GM23338 (cell line): ENCODE measurements at regions not wholly inside any gene's neighbourhood (a gene's known extent, or its start where the extent isn't known, plus 50 kb on each side); places are given as distances from the start of the nearest gene placed in this dataset.

Experiments
- ATAC-seq: fragments of 200-7000 bp; cut with Tn5 transposase; 3 replicates; pipeline ENCODE4 v1.9.1; 2020
- DNase-seq: peaks from one replicate; pipeline ENCODE4 v3.0.0-alpha.2; 2015; ENCODE audit warnings: low spot score
- H2AFZ ChIP-seq: fragments of 200-600 bp; sonication (generic); 2 replicates; pipeline ENCODE4 v1.8.0; 2016; ENCODE audit warnings: antibody characterized with exemption, mild to moderate bottlenecking, moderate library complexity
- H3F3A ChIP-seq: fragments of 200-600 bp; sonication (generic); replicated peaks from 2 replicates; pipeline ENCODE4 v1.8.0; 2017; ENCODE audit warnings: antibody characterized with exemption, mixed run types, low read depth
- H3K27ac ChIP-seq: fragments of 200-600 bp; sonication (generic); 2 replicates; pipeline ENCODE4 v1.6.1; 2016; ENCODE audit warnings: low read depth
- H3K27me3 ChIP-seq: fragments of 200-600 bp; sonication (generic); 2 replicates; pipeline ENCODE4 v1.8.0; 2016; ENCODE audit warnings: mild to moderate bottlenecking, mixed run types, moderate library complexity; ENCODE audit not compliant: insufficient read depth
- H3K36me3 ChIP-seq: fragments of 200-600 bp; sonication (generic); 2 replicates; pipeline ENCODE4 v1.8.0; 2016; ENCODE audit warnings: mild to moderate bottlenecking; ENCODE audit not compliant: insufficient read depth
- H3K4me1 ChIP-seq: fragments of 200-600 bp; sonication (generic); 2 replicates; pipeline ENCODE4 v1.8.0; 2016; ENCODE audit warnings: mild to moderate bottlenecking, moderate library complexity; ENCODE audit not compliant: insufficient read depth
- H3K4me2 ChIP-seq: fragments of 200-600 bp; sonication (generic); 2 replicates; pipeline ENCODE4 v1.7.1; 2017; ENCODE audit warnings: mixed run types
- H3K4me3 ChIP-seq: fragments of 200-600 bp; sonication (generic); 2 replicates; pipeline ENCODE4 v1.6.1; 2016; ENCODE audit warnings: mixed run types
- H3K79me2 ChIP-seq: fragments of 200-600 bp; sonication (generic); replicated peaks from 2 replicates; pipeline ENCODE4 v1.8.0; 2017; ENCODE audit warnings: mild to moderate bottlenecking; ENCODE audit not compliant: insufficient read depth
- H3K9me2 ChIP-seq: fragments of 200-600 bp; sonication (generic); 2 replicates; pipeline ENCODE4 v1.8.0; 2017; ENCODE audit not compliant: insufficient read depth
- H4K20me1 ChIP-seq: fragments of 200-600 bp; sonication (generic); replicated peaks from 2 replicates; pipeline ENCODE4 v1.8.0; 2017; ENCODE audit warnings: mild to moderate bottlenecking; ENCODE audit not compliant: insufficient read depth
- H3K27ac Mint-ChIP-seq: 2 replicates; pipeline ENCODE4 v1.8.0; 2020; ENCODE audit warnings: inconsistent platforms, mild to moderate bottlenecking, moderate library complexity, mixed read lengths
- H3K27me3 Mint-ChIP-seq: 3 replicates; pipeline ENCODE4 v1.8.0; 2022; ENCODE audit warnings: low read depth, mild to moderate bottlenecking, moderate library complexity, mixed read lengths, inconsistent platforms; ENCODE audit not compliant: insufficient read depth, poor library complexity
- H3K36me3 Mint-ChIP-seq: 3 replicates; pipeline ENCODE4 v1.8.0; 2021; ENCODE audit warnings: low read depth, mild to moderate bottlenecking, inconsistent platforms, moderate library complexity, mixed read lengths
- H3K4me1 Mint-ChIP-seq: 3 replicates; pipeline ENCODE4 v1.8.0; 2020; ENCODE audit warnings: mild to moderate bottlenecking, inconsistent platforms, mixed read lengths
- H3K4me3 Mint-ChIP-seq: 3 replicates; pipeline ENCODE4 v1.8.0; 2021; ENCODE audit warnings: moderate library complexity, mild to moderate bottlenecking, inconsistent platforms, mixed read lengths
- H3K9me3 Mint-ChIP-seq: 3 replicates; pipeline ENCODE4 v1.8.0; 2020; ENCODE audit warnings: moderate library complexity, mild to moderate bottlenecking, inconsistent platforms, mixed read lengths
- EZH2 ChIP-seq: fragments of 200-600 bp; sonication (generic); IDR thresholded peaks from one replicate; pipeline ENCODE4 v1.8.0; 2017; ENCODE audit warnings: antibody characterized with exemption, mild to moderate bottlenecking, low read depth; ENCODE audit not compliant: unreplicated experiment
- POLR2AphosphoS5 ChIP-seq: IDR thresholded peaks from 2 replicates; pipeline ENCODE4 v1.6.1; 2016; ENCODE audit warnings: antibody characterized with exemption, low read depth
- TF ChIP-seq, protein P1 (sequence below): fragments of 250-450 bp; sonication (Bioruptor Pico); IDR thresholded peaks from 2 replicates; pipeline ENCODE4 v1.5.0; 2020; ENCODE audit warnings: mild to moderate bottlenecking, moderate library complexity
- TF ChIP-seq, protein P2 (sequence below), 2 experiments: fragments of 200-600 bp in 1 of 2; sonication (generic) in 1 of 2; conservative IDR thresholded peaks; 2 replicates each; pipeline versions ENCODE4 v1.5.1 to v1.6.1; 2016 to 2017; ENCODE audit warnings: antibody characterized with exemption in 2 of 2, low read depth in 2 of 2, mild to moderate bottlenecking in 2 of 2, moderate library complexity in 1 of 2

DNA sequence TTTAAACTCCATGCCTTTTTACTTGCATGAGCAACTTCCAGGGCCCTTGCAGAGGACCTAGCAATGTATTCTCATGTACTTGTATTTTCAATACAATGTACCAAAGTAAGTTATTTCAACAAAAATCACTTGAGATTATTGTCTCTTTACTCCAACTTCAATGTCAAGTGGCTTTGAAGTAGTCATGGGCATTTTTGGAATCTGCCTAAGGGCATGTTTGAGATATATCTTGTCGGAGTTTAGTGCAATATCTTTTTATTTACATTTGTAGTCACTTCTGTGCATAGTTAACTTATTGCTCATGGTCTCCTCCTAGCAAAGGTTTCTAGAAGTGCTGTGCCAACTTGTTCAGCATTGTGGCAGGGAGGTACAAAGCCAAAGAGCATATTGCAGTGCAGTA, 508.7 kb upstream of the SEMA3D start:
- H3K36me3 ChIP-seq, result no peaks in the 10 kb centered on the region

More for the DNA sequence above, 508.7 kb upstream of the SEMA3D start:
- Histone ChIP-seq H2AFZ (no peak overlapping the region), H3K9me2 (no peaks in the 10 kb centered on the region), H3K4me3 (no peak overlapping the region), H3K4me2 (no peak overlapping the region), H3K27me3 (no peaks in the 10 kb centered on the region), H3F3A (no peaks in the 10 kb centered on the region), H4K20me1 (no peaks in the 10 kb centered on the region), H3K79me2 (no peaks in the 10 kb centered on the region), H3K27ac (no peak overlapping the region), H3K4me1 (no peaks in the 10 kb centered on the region)
- Mint-ChIP-seq H3K27me3 (no peaks in the 10 kb centered on the region), H3K36me3 (no peaks in the 10 kb centered on the region), H3K4me3 (no peak overlapping the region), H3K27ac (no peak overlapping the region), H3K4me1 (no peaks in the 10 kb centered on the region), H3K9me3 (no peaks in the 10 kb centered on the region)
- ATAC-seq (no peak), DNase-seq (no peak)
- TF ChIP-seq, protein P1, sequence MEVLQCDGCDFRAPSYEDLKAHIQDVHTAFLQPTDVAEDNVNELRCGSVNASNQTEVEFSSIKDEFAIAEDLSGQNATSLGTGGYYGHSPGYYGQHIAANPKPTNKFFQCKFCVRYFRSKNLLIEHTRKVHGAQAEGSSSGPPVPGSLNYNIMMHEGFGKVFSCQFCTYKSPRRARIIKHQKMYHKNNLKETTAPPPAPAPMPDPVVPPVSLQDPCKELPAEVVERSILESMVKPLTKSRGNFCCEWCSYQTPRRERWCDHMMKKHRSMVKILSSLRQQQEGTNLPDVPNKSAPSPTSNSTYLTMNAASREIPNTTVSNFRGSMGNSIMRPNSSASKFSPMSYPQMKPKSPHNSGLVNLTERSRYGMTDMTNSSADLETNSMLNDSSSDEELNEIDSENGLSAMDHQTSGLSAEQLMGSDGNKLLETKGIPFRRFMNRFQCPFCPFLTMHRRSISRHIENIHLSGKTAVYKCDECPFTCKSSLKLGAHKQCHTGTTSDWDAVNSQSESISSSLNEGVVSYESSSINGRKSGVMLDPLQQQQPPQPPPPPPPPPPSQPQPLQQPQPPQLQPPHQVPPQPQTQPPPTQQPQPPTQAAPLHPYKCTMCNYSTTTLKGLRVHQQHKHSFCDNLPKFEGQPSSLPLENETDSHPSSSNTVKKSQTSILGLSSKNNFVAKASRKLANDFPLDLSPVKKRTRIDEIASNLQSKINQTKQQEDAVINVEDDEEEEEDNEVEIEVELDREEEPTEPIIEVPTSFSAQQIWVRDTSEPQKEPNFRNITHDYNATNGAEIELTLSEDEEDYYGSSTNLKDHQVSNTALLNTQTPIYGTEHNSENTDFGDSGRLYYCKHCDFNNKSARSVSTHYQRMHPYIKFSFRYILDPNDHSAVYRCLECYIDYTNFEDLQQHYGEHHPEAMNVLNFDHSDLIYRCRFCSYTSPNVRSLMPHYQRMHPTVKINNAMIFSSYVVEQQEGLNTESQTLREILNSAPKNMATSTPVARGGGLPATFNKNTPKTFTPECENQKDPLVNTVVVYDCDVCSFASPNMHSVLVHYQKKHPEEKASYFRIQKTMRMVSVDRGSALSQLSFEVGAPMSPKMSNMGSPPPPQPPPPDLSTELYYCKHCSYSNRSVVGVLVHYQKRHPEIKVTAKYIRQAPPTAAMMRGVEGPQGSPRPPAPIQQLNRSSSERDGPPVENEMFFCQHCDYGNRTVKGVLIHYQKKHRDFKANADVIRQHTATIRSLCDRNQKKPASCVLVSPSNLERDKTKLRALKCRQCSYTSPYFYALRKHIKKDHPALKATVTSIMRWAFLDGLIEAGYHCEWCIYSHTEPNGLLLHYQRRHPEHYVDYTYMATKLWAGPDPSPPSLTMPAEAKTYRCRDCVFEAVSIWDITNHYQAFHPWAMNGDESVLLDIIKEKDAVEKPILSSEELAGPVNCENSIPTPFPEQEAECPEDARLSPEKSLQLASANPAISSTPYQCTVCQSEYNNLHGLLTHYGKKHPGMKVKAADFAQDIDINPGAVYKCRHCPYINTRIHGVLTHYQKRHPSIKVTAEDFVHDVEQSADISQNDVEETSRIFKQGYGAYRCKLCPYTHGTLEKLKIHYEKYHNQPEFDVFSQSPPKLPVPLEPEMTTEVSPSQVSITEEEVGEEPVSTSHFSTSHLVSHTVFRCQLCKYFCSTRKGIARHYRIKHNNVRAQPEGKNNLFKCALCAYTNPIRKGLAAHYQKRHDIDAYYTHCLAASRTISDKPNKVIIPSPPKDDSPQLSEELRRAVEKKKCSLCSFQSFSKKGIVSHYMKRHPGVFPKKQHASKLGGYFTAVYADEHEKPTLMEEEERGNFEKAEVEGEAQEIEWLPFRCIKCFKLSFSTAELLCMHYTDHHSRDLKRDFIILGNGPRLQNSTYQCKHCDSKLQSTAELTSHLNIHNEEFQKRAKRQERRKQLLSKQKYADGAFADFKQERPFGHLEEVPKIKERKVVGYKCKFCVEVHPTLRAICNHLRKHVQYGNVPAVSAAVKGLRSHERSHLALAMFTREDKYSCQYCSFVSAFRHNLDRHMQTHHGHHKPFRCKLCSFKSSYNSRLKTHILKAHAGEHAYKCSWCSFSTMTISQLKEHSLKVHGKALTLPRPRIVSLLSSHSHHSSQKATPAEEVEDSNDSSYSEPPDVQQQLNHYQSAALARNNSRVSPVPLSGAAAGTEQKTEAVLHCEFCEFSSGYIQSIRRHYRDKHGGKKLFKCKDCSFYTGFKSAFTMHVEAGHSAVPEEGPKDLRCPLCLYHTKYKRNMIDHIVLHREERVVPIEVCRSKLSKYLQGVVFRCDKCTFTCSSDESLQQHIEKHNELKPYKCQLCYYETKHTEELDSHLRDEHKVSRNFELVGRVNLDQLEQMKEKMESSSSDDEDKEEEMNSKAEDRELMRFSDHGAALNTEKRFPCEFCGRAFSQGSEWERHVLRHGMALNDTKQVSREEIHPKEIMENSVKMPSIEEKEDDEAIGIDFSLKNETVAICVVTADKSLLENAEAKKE (CRISPR knock-in tag), result no peak
- no peak for TF ChIP-seq EZH2
- TF ChIP-seq, protein P2, sequence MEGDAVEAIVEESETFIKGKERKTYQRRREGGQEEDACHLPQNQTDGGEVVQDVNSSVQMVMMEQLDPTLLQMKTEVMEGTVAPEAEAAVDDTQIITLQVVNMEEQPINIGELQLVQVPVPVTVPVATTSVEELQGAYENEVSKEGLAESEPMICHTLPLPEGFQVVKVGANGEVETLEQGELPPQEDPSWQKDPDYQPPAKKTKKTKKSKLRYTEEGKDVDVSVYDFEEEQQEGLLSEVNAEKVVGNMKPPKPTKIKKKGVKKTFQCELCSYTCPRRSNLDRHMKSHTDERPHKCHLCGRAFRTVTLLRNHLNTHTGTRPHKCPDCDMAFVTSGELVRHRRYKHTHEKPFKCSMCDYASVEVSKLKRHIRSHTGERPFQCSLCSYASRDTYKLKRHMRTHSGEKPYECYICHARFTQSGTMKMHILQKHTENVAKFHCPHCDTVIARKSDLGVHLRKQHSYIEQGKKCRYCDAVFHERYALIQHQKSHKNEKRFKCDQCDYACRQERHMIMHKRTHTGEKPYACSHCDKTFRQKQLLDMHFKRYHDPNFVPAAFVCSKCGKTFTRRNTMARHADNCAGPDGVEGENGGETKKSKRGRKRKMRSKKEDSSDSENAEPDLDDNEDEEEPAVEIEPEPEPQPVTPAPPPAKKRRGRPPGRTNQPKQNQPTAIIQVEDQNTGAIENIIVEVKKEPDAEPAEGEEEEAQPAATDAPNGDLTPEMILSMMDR (conservative IDR thresholded peaks at IDR 0.05; ENCODE audit: low read depth in 2 of 2), result no peak
- no peak for TF ChIP-seq POLR2AphosphoS5
